Subcutaneous abdominal adipose tissue (tissue), 5 donors: ENCODE measurements at regions not wholly inside any gene's neighbourhood (a gene's known extent, or its start where the extent isn't known, plus 50 kb on each side); places are given as distances from the start of the nearest gene placed in this dataset.

Experiments
- H3K27ac ChIP-seq: one replicate; pipeline ENCODE4 v1.7.0; 2013; ENCODE audit warnings: low read depth, mild to moderate bottlenecking, inconsistent platforms, low read length, moderate library complexity
- H3K27me3 ChIP-seq, 5 donors: one replicate each; pipeline ENCODE4 v1.7.0; 2013; ENCODE audit warnings: low read length in 5 of 5, inconsistent platforms in 1 of 5; ENCODE audit not compliant: control insufficient read depth in 5 of 5, insufficient read depth in 4 of 5
- H3K36me3 ChIP-seq, 5 donors: one replicate each; pipeline ENCODE4 v1.7.0; 2013; ENCODE audit warnings: low read length in 5 of 5; ENCODE audit not compliant: control insufficient read depth in 5 of 5, insufficient read depth in 5 of 5
- H3K4me1 ChIP-seq, 5 donors: one replicate each; pipeline ENCODE4 v1.7.0; 2013; ENCODE audit warnings: low read length in 5 of 5, mild to moderate bottlenecking in 3 of 5, moderate library complexity in 1 of 5; ENCODE audit not compliant: control insufficient read depth in 5 of 5, insufficient read depth in 5 of 5
- H3K4me3 ChIP-seq, 5 donors: one replicate each; pipeline ENCODE4 v1.7.0; 2013; ENCODE audit warnings: low read length in 5 of 5, low read depth in 1 of 5
- H3K9ac ChIP-seq, 5 donors: one replicate each; pipeline ENCODE4 v1.7.0; 2013; ENCODE audit warnings: low read length in 5 of 5, mild to moderate bottlenecking in 4 of 5, moderate library complexity in 3 of 5
- H3K9me3 ChIP-seq, 5 donors: one replicate each; pipeline ENCODE4 v1.7.0; 2013; ENCODE audit warnings: low read length in 5 of 5; ENCODE audit not compliant: control insufficient read depth in 5 of 5
- donor health status: healthy.
- donor health status: healthy.
- donor health status: healthy.
- donor health status: healthy.
- donor health status: healthy.

DNA sequence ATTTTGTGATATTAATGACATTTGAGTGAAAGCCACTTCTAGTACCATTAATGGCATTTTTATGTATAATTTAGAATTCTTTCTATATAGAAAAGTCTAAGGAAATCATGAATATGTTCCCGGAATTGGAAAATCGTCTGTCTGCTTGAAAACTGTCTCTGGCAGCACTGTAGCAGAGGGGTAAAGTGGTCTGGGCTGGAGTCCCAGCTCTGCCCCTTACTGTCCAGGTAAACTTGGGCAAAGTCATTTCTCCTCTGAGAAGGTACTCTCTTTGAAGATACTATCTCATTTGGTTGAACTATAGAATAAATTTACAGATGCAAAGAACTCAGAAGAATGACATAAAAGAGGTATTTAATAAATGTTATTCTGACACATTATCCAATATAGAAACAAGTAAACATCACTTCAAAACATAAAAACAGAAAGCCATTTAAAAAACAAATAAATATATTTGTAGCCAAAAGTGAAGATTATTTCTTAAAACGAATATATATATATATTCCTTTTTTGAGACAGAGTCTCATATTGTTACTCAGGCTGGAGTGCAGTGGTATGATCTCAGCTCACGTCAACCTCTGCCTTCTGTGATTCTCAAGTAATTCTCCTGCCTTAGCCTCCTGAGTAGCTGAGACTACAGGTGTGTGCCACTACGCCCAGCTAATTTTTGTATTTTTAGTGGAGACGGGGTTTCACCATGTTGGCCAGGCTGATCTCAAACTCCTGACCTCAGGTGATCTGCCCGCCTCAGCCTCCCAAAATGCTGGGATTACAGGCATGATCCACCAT, 149.8 kb upstream of the ITGA4 start:
- Histone ChIP-seq H3K36me3 (no peaks in the 10 kb centered on the region), H3K27ac (no peak overlapping the region), H3K9ac (no peak overlapping the region), H3K9me3 (no peaks in the 10 kb centered on the region), H3K4me3 (no peak overlapping the region), H3K27me3 (no peaks in the 10 kb centered on the region), H3K4me1 (peaks cover 0 to 5% (median 0%) of the 10 kb centered on the region in 5 donors)

DNA sequence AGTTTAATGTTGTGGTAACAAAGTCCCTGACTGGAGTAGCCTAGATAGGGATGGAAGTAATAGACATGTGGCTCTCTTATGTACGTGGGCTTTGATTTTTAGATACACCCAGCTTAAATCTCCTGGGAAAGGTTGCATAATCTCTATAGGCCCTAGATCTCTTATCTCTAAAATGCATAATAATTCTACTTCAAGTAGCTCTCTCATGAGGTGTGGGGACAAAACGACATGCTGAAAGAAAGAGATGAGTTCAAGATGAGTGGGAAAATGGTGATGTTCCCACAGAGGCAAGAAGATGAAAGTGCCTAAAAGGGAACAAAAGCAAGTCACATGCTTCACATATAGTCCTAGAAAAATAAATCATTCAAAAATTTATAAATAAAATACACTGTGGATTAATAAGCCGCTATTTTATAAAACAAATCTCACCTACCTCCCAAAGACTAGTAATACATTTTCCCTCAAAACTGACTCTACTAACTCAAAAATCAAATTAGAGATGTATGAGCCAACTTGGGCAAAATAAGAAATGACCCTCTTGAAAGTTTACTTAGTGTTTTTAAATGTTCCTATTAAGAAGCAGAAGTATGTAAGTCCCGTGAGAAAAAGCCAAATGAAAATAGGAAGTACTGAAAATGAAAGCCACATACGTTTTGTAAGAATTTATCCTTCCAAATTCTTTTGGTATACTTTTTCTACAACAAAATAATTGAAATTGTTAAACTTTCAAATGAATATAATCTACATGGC, 148.2 kb upstream of the ITGA4 start:
- H3K27ac ChIP-seq = no peak overlapping the region
- no peaks in the 10 kb centered on the region for H3K9me3 ChIP-seq
- no peaks in the 10 kb centered on the region for H3K27me3 ChIP-seq
- no peak overlapping the region for H3K9ac ChIP-seq
- H3K4me3 ChIP-seq = no peak overlapping the region
- peaks cover 0 to 5% (median 0%) of the 10 kb centered on the region in 5 donors for H3K4me1 ChIP-seq
- H3K36me3 ChIP-seq = no peaks in the 10 kb centered on the region

DNA sequence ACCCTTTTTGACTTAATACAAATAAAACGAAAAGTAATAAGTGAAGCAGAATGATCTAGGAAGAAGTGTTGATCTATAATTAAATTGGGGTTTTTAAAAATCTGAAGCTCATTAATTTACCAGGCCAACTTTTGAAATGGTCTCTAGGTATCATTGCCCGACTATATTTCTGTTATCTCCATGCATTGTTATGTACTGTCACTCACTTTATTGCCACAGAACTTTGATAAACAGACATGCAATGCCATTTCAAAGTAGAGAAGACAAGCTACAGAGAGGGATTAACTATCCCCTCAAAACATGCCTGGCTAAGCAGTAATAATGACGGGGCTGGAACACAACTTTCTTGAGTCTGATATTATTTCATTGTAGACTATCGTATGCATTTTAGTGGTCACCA, 147.6 kb upstream of the ITGA4 start:
- Histone ChIP-seq H3K4me3 (no peak overlapping the region), H3K4me1 (peaks cover 0 to 5% (median 0%) of the 10 kb centered on the region in 5 donors), H3K9ac (no peak overlapping the region), H3K27me3 (no peaks in the 10 kb centered on the region), H3K27ac (no peak overlapping the region), H3K36me3 (no peaks in the 10 kb centered on the region), H3K9me3 (no peaks in the 10 kb centered on the region)

DNA sequence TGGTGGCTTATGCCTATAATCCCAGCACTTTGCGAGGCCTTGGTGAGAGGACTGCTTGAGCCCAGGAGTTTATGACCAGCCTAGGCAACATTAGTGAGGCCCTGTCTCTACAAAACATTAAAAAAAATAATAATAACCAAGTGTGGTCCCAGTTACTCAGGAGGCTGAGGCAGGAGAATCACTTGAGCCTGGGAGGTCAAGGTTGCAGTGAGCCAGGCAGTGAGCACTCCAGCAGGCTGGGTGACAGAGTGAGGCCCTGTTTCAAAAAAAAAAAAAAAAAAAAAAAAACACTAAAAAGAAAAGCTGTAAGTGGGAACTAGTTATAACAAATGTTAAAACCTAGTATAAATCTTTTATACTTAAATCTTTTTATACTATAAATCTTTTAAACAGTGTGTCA, 146.2 kb upstream of the ITGA4 start:
- Histone ChIP-seq H3K27me3 (no peaks in the 10 kb centered on the region), H3K27ac (no peak overlapping the region), H3K9me3 (no peaks in the 10 kb centered on the region), H3K4me3 (no peak overlapping the region), H3K4me1 (peaks cover 0 to under 1% (median 0%) of the 10 kb centered on the region in 5 donors), H3K36me3 (no peaks in the 10 kb centered on the region), H3K9ac (no peak overlapping the region)

DNA sequence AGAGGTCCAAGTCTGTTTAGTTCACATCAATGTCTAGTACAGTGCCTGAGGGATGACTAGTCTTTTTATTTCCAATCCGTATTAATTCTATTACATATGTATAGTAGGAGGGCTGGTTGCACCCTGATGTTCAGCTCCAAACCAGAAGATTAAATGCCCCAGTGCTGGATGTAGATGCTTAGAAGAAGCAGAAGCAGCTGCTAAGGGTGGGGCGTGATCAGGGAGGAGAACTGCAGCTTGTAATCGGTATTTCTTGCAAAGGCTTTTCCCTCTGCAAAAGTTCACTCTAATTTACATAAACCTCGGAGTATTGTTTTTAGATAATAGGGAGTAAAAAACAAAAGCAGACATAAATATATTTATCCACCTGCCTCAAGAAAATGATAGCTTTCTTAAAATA, 145.3 kb upstream of the ITGA4 start:
- no peaks in the 10 kb centered on the region for H3K36me3 ChIP-seq
- no peaks in the 10 kb centered on the region for H3K4me1 ChIP-seq
- H3K4me3 ChIP-seq = no peak overlapping the region
- H3K27me3 ChIP-seq = no peaks in the 10 kb centered on the region
- H3K9ac ChIP-seq = no peak overlapping the region
- no peaks in the 10 kb centered on the region for H3K9me3 ChIP-seq
- no peak overlapping the region for H3K27ac ChIP-seq

DNA sequence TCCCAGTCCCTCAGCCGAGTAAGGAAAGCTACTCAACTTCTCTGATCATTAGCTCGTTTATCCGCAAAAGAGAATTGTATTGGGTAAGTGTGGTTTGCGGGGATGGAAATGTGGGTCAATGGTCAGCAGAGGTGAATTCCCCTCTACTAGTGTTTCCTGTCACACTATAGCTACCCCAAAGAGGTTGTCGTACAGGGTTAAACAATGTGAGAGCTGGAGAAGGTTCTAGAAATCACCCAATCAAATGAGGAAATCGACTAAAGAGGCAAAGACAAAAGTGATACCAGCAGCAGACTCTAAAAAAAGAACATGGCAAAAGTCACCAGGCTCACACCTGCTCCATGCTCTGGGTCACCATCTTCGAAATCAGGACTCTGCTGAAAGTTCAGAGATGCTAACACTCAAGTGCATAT, 144.7 kb upstream of the ITGA4 start:
- no peaks in the 10 kb centered on the region for H3K9me3 ChIP-seq
- H3K27ac ChIP-seq = no peak overlapping the region
- H3K36me3 ChIP-seq = no peaks in the 10 kb centered on the region
- H3K27me3 ChIP-seq = no peaks in the 10 kb centered on the region
- H3K4me3 ChIP-seq = no peak overlapping the region
- H3K4me1 ChIP-seq = no peaks in the 10 kb centered on the region
- no peak overlapping the region for H3K9ac ChIP-seq

DNA sequence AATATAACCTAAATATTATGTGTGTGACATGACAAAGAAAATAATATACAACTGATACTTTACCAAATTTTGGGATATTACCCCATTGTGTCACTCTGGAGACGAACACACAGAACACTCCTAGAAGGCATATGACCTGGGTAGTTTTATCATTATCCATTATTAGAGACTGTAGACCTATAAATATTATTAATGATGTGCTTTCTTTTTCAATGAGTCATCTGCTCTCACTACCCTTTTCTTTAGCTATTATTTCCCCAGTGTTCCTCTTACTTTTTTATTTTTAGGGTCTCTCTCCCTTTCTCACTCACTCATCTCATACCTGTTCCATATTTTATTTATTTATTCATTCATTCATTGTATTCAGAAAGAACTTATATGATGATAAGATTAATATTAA, 143.3 kb upstream of the ITGA4 start:
- no peaks in the 10 kb centered on the region for H3K4me1 ChIP-seq
- H3K27me3 ChIP-seq = no peaks in the 10 kb centered on the region
- H3K9ac ChIP-seq = no peak overlapping the region
- H3K9me3 ChIP-seq = no peaks in the 10 kb centered on the region
- H3K36me3 ChIP-seq = no peaks in the 10 kb centered on the region
- H3K27ac ChIP-seq = no peak overlapping the region
- H3K4me3 ChIP-seq = no peak overlapping the region

DNA sequence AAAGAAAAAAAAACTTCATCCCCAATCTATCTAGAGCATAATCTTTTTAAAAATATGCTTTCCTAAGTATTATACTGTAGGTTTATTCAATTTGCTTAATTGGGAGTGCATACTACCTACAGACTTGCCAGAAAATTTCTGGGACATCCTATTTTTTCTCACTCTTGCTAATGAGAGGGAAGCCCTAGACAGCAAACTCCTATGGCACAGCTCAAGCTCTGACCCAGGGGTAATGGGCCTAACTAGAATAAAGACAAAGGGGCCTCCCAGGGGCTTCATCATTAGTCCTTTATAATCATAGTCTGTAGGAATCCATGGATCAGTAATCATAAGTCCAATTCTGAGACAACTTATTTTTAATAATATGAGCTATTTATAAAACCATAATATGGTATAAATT, 142.6 kb upstream of the ITGA4 start:
- Histone ChIP-seq H3K27ac (no peak overlapping the region), H3K4me3 (no peak overlapping the region), H3K4me1 (no peaks in the 10 kb centered on the region), H3K9me3 (no peaks in the 10 kb centered on the region), H3K9ac (no peak overlapping the region), H3K27me3 (no peaks in the 10 kb centered on the region), H3K36me3 (no peaks in the 10 kb centered on the region)

DNA sequence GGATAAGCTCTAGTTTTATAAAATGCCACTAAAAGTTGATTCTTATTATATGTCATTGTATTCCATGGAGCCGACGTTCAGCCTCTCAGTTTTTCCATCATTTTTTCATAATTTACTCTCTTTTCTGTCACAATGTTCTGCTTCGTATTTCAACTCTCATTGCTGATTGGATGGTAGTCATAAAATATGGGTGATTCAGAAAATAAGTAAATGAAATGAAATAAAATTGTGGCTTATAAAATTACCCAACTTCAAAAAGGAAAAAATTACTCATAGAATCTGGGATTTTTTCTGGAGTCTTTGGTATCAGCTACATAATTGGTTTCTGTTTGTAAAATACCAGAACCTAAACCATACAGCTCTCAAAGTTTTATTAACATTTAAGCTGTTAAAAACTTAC, 139.7 kb upstream of the ITGA4 start:
- Histone ChIP-seq H3K36me3 (no peaks in the 10 kb centered on the region), H3K9me3 (no peaks in the 10 kb centered on the region), H3K27me3 (no peaks in the 10 kb centered on the region), H3K4me3 (no peak overlapping the region), H3K27ac (no peak overlapping the region), H3K4me1 (no peaks in the 10 kb centered on the region), H3K9ac (no peak overlapping the region)

DNA sequence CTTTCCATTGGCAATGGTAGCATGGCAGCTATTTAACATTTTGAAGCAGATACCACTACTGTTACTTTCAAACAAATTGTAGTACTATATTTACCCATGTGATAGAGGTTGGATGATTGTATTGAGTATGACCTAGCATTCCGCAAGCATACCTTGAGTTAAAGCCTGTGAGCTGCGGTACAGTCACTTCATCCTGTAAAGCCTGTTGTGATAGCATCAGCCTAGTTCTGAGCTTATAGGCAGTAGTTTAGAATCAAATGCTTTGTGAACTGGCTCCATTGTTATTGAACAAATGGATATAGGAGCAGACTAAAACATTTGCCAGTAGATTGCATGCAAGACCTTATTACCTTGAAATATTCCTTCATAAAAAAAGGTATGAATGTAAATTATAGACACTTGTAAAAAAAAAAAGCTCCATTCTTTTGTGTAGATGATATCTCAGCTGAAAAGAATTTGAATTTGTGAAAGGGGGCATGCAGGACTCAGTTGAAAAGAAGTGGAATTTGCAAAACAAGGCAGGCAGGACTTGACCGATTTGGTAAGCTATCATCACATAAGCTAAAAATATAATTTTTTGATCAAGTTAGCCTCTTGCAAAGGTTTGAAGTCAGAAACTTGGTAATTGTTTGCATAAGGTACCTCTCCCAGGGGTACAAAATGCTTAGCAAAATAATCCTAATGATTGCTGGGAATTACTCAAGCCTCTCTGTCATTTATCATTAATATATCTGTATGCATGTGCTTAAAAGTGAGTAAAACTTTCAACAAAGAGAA, 138.5 kb upstream of the ITGA4 start:
- H3K27ac ChIP-seq = no peak overlapping the region
- H3K4me1 ChIP-seq = no peaks in the 10 kb centered on the region
- no peak overlapping the region for H3K9ac ChIP-seq
- no peaks in the 10 kb centered on the region for H3K27me3 ChIP-seq
- no peaks in the 10 kb centered on the region for H3K9me3 ChIP-seq
- no peak overlapping the region for H3K4me3 ChIP-seq
- no peaks in the 10 kb centered on the region for H3K36me3 ChIP-seq
